ENCODE measurements at regions not wholly inside any gene's neighbourhood (a gene's known extent, or its start where the extent isn't known, plus 50 kb on each side); places are given as distances from the start of the nearest gene placed in this dataset.

- TF ChIP-seq POLR2AphosphoS5 (IDR thresholded peaks at IDR 0.05), result no peak
- no peak for TF ChIP-seq CTCF (IDR thresholded peaks at IDR 0.05)
- TF ChIP-seq POLR2A (IDR thresholded peaks at IDR 0.05), result no peak
- H3K4me3 ChIP-seq, result no peak overlapping the region
- H3K4me1 ChIP-seq, result no peaks in the 10 kb centered on the region
- no peak overlapping the region for H3K27ac ChIP-seq
- DNase-seq (ENCODE audit: low spot score in 2 of 2), result no peak
- intact Hi-C loops (cut with DNase I; ENCODE audit: low total_unique reads), result no loop called here
- no peaks in the 10 kb centered on the region for H3K36me3 ChIP-seq
- no peaks in the 10 kb centered on the region for H3K27me3 ChIP-seq
- no peaks in the 10 kb centered on the region for H3K9me3 ChIP-seq
Observed at GRCh38 chr2:146004462-146004861, 1484.5 kb upstream of the ZEB2 start.

GRCh38 chr2:146003337-146003736, 1483.4 kb upstream of the ZEB2 start:
- H3K36me3 ChIP-seq, result no peaks in the 10 kb centered on the region
- no peaks in the 10 kb centered on the region for H3K27me3 ChIP-seq
- intact Hi-C loops (cut with DNase I; ENCODE audit: low total_unique reads), result no loop called here
- no peak overlapping the region for H3K4me3 ChIP-seq
- no peaks in the 10 kb centered on the region for H3K4me1 ChIP-seq
- no peak for DNase-seq (ENCODE audit: low spot score in 2 of 2)
- no peaks in the 10 kb centered on the region for H3K9me3 ChIP-seq
- TF ChIP-seq CTCF (IDR thresholded peaks at IDR 0.05) (no peak), POLR2A (IDR thresholded peaks at IDR 0.05) (no peak), POLR2AphosphoS5 (IDR thresholded peaks at IDR 0.05) (no peak)
- no peak overlapping the region for H3K27ac ChIP-seq

GRCh38 chr2:145994910-145995309, 1475.0 kb upstream of the ZEB2 start:
- no peaks in the 10 kb centered on the region for H3K27me3 ChIP-seq
- H3K36me3 ChIP-seq, result no peaks in the 10 kb centered on the region
- intact Hi-C loops (cut with DNase I; ENCODE audit: low total_unique reads), result no loop called here
- H3K9me3 ChIP-seq, result peaks cover 4 to 12% of the 10 kb centered on the region in 2 donors
- no peak overlapping the region for H3K4me3 ChIP-seq
- TF ChIP-seq POLR2A (IDR thresholded peaks at IDR 0.05) (no peak), CTCF (IDR thresholded peaks at IDR 0.05) (no peak), POLR2AphosphoS5 (IDR thresholded peaks at IDR 0.05) (no peak)
- H3K4me1 ChIP-seq, result no peaks in the 10 kb centered on the region
- H3K27ac ChIP-seq, result no peak overlapping the region
- DNase-seq (ENCODE audit: low spot score in 2 of 2), result no peak

GRCh38 chr2:145992572-145992971, 1472.7 kb upstream of the ZEB2 start:
- Histone ChIP-seq H3K27me3 (no peaks in the 10 kb centered on the region), H3K9me3 (peaks cover 4 to 12% of the 10 kb centered on the region in 2 donors), H3K27ac (no peak overlapping the region), H3K36me3 (no peaks in the 10 kb centered on the region), H3K4me1 (no peaks in the 10 kb centered on the region), H3K4me3 (no peak overlapping the region)
- no peak for DNase-seq (ENCODE audit: low spot score in 2 of 2)
- TF ChIP-seq POLR2A (IDR thresholded peaks at IDR 0.05) (no peak), CTCF (IDR thresholded peaks at IDR 0.05) (no peak), POLR2AphosphoS5 (IDR thresholded peaks at IDR 0.05) (no peak)
- intact Hi-C loops (cut with DNase I; ENCODE audit: low total_unique reads), result no loop called here

DNA sequence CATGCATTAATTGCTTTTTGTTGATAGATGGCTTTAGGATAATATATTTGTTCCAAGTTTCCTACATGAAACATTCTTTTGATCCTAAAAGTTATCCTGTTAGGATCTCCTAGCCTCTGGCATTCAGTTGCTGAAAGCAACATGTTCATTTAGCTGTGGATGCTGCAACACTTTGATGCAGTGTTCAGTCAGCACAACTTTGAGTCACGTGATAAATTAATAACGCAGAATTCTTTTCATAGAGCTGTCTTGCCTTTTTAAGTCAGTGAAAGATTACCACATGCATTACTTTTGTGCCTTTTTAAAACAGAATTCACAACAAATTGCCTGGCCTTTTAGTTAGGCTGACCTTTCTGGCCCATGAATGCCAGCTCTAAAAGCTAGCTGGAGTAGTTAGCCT, 1467.9 kb upstream of the ZEB2 start:
- TF ChIP-seq CTCF (IDR thresholded peaks at IDR 0.05), result no peak
- TF ChIP-seq POLR2AphosphoS5 (IDR thresholded peaks at IDR 0.05), result no peak
- no peak for TF ChIP-seq POLR2A (IDR thresholded peaks at IDR 0.05)
- intact Hi-C loops (cut with DNase I; ENCODE audit: low total_unique reads), result no loop called here

More for the DNA sequence above, 1467.9 kb upstream of the ZEB2 start:
- H3K4me3 ChIP-seq, result no peak overlapping the region
- H3K36me3 ChIP-seq, result no peaks in the 10 kb centered on the region
- H3K4me1 ChIP-seq, result no peaks in the 10 kb centered on the region
- no peaks in the 10 kb centered on the region for H3K9me3 ChIP-seq
- no peak overlapping the region for H3K27ac ChIP-seq
- no peaks in the 10 kb centered on the region for H3K27me3 ChIP-seq
- no peak for DNase-seq (ENCODE audit: low spot score in 2 of 2)
